GM19023 (cell line): ENCODE measurements at regions not wholly inside any gene's neighbourhood (a gene's known extent, or its start where the extent isn't known, plus 50 kb on each side); places are given as distances from the start of the nearest gene placed in this dataset.
"Not testable (repeated sequence)": the region's sequence is repeated elsewhere in the genome, so short reads cannot be mapped to it uniquely, and the experiment has no call there.

Experiments
- ATAC-seq: cut with Tn5 transposase; IDR thresholded peaks from one replicate; pipeline ENCODE4 v1.9.1; 2021; ENCODE audit warnings: mild to moderate bottlenecking, moderate library complexity; ENCODE audit not compliant: unreplicated experiment

- no peak for ATAC-seq
These were observed 101.6 kb upstream of the MAP9 start for GRCh38 chr4:155478336-155478835.

- ATAC-seq = no peak
These were observed 98.0 kb upstream of the MAP9 start for GRCh38 chr4:155474758-155475157.

GRCh38 chr4:155473420-155474095 is 96.8 kb upstream of the MAP9 start:
- no peak for ATAC-seq

GRCh38 chr4:155468282-155468681 is 91.5 kb upstream of the MAP9 start:
- ATAC-seq = no peak

GRCh38 chr4:155450676-155451075 is 73.9 kb upstream of the MAP9 start:
- ATAC-seq = no peak

- ATAC-seq = no peak
These were observed 68.5 kb upstream of the MAP9 start for GRCh38 chr4:155445306-155445705.

- no peak for ATAC-seq
These were observed 68.0 kb upstream of the MAP9 start for GRCh38 chr4:155444721-155445120.

- peak; percentile 90 for ATAC-seq
These were observed 65.7 kb upstream of the MAP9 start for GRCh38 chr4:155442267-155443105.

GRCh38 chr4:155441475-155441874 is 64.7 kb upstream of the MAP9 start:
- no peak for ATAC-seq

- ATAC-seq = not testable (repeated sequence)
These were observed 63.0 kb upstream of the MAP9 start for GRCh38 chr4:155439760-155440159.

- no peak for ATAC-seq
These were observed 58.1 kb upstream of the MAP9 start for GRCh38 chr4:155434904-155435303.

- no peak for ATAC-seq
These were observed 57.6 kb upstream of the MAP9 start for GRCh38 chr4:155434366-155434765.

- no peak for ATAC-seq
These were observed 57.0 kb upstream of the MAP9 start for GRCh38 chr4:155433636-155434360.

GRCh38 chr4:155430895-155431795 is 54.4 kb upstream of the MAP9 start:
- no peak for ATAC-seq

GRCh38 chr4:155428128-155428527 is 51.4 kb upstream of the MAP9 start:
- no peak for ATAC-seq

- no peak for ATAC-seq
These were observed 50.2 kb upstream of the MAP9 start for GRCh38 chr4:155426953-155427352.
